ENCODE measurements at regions not wholly inside any gene's neighbourhood (a gene's known extent, or its start where the extent isn't known, plus 50 kb on each side); places are given as distances from the start of the nearest gene placed in this dataset.

- TF ChIP-seq EZH2phosphoT487 (conservative IDR thresholded peaks at IDR 0.05; ENCODE audit: low read length): no peak
- no peak for TF ChIP-seq CTCF (IDR thresholded peaks at IDR 0.05; ENCODE audit: insufficient read depth, low read length, poor library complexity, severe bottlenecking)
- Histone ChIP-seq H3K4me3 (ENCODE audit: insufficient read depth, low read length, poor library complexity, severe bottlenecking) (no peak overlapping the region), H3K9me3 (ENCODE audit: insufficient read depth, low read length) (no peaks in the 10 kb centered on the region), H3K36me3 (ENCODE audit: low read length) (no peaks in the 10 kb centered on the region), H3K9ac (ENCODE audit: low read length) (no peak overlapping the region), H3K79me2 (ENCODE audit: insufficient read depth, low read length) (no peaks in the 10 kb centered on the region), H3K9me2 (replicated peaks; ENCODE audit: insufficient read depth, low read length) (no peaks in the 10 kb centered on the region), H3K27ac (ENCODE audit: low read depth, low read length) (no peak overlapping the region), H3K4me2 (ENCODE audit: low read depth, low read length, poor library complexity, severe bottlenecking) (no peak overlapping the region), H3F3A (ENCODE audit: insufficient read depth) (no peaks in the 10 kb centered on the region), H3K27me3 (ENCODE audit: low read length) (no peaks in the 10 kb centered on the region), H4K20me1 (ENCODE audit: low read depth, low read length) (no peaks in the 10 kb centered on the region), H2AFZ (ENCODE audit: low read depth, low read length, severe bottlenecking) (no peak overlapping the region)
Observed at GRCh38 chr2:144158096-144158495, 361.8 kb downstream of the ZEB2 start.

- H3K4me3 ChIP-seq (ENCODE audit: insufficient read depth, low read length, poor library complexity, severe bottlenecking): no peak overlapping the region
- no peaks in the 10 kb centered on the region for H3K27me3 ChIP-seq (ENCODE audit: low read length)
- H3K9me2 ChIP-seq (replicated peaks; ENCODE audit: insufficient read depth, low read length): no peaks in the 10 kb centered on the region
- no peaks in the 10 kb centered on the region for H3F3A ChIP-seq (ENCODE audit: insufficient read depth)
- no peak overlapping the region for H3K4me2 ChIP-seq (ENCODE audit: low read depth, low read length, poor library complexity, severe bottlenecking)
- no peaks in the 10 kb centered on the region for H3K36me3 ChIP-seq (ENCODE audit: low read length)
- no peak overlapping the region for H3K9ac ChIP-seq (ENCODE audit: low read length)
- TF ChIP-seq CTCF (IDR thresholded peaks at IDR 0.05; ENCODE audit: insufficient read depth, low read length, poor library complexity, severe bottlenecking) (no peak), EZH2phosphoT487 (conservative IDR thresholded peaks at IDR 0.05; ENCODE audit: low read length) (no peak)
- no peak overlapping the region for H2AFZ ChIP-seq (ENCODE audit: low read depth, low read length, severe bottlenecking)
- H4K20me1 ChIP-seq (ENCODE audit: low read depth, low read length): no peaks in the 10 kb centered on the region
- no peaks in the 10 kb centered on the region for H3K9me3 ChIP-seq (ENCODE audit: insufficient read depth, low read length)
- no peak overlapping the region for H3K27ac ChIP-seq (ENCODE audit: low read depth, low read length)
- H3K79me2 ChIP-seq (ENCODE audit: insufficient read depth, low read length): no peaks in the 10 kb centered on the region
Observed at GRCh38 chr2:144156736-144157640, 362.9 kb downstream of the ZEB2 start.

- H3K27me3 ChIP-seq (ENCODE audit: low read length): no peaks in the 10 kb centered on the region
- TF ChIP-seq CTCF (IDR thresholded peaks at IDR 0.05; ENCODE audit: insufficient read depth, low read length, poor library complexity, severe bottlenecking): no peak
- TF ChIP-seq EZH2phosphoT487 (conservative IDR thresholded peaks at IDR 0.05; ENCODE audit: low read length): no peak
- H3K4me2 ChIP-seq (ENCODE audit: low read depth, low read length, poor library complexity, severe bottlenecking): no peak overlapping the region
- no peaks in the 10 kb centered on the region for H3K79me2 ChIP-seq (ENCODE audit: insufficient read depth, low read length)
- H2AFZ ChIP-seq (ENCODE audit: low read depth, low read length, severe bottlenecking): no peak overlapping the region
- H3K27ac ChIP-seq (ENCODE audit: low read depth, low read length): no peak overlapping the region
- H3F3A ChIP-seq (ENCODE audit: insufficient read depth): no peaks in the 10 kb centered on the region
- no peak overlapping the region for H3K9ac ChIP-seq (ENCODE audit: low read length)
- no peak overlapping the region for H3K4me3 ChIP-seq (ENCODE audit: insufficient read depth, low read length, poor library complexity, severe bottlenecking)
- H3K36me3 ChIP-seq (ENCODE audit: low read length): no peaks in the 10 kb centered on the region
- H4K20me1 ChIP-seq (ENCODE audit: low read depth, low read length): no peaks in the 10 kb centered on the region
- H3K9me3 ChIP-seq (ENCODE audit: insufficient read depth, low read length): no peaks in the 10 kb centered on the region
- no peaks in the 10 kb centered on the region for H3K9me2 ChIP-seq (replicated peaks; ENCODE audit: insufficient read depth, low read length)
Observed at GRCh38 chr2:144154205-144154604, 365.7 kb downstream of the ZEB2 start.

Data from SU-DHL-6 (cell line).